Left ventricle myocardium inferior (tissue), 1 donor: ENCODE measurements at regions not wholly inside any gene's neighbourhood (a gene's known extent, or its start where the extent isn't known, plus 50 kb on each side); places are given as distances from the start of the nearest gene placed in this dataset.

Source experiments
- DNase-seq: peaks from one replicate; pipeline ENCODE4 v3.0.0-alpha.2; 2020
- H3K27ac ChIP-seq: fragments of 200-600 bp; replicated peaks from 2 replicates; pipeline ENCODE4 v1.8.0; 2021
- H3K27me3 ChIP-seq: fragments of 200-600 bp; 2 replicates; pipeline ENCODE4 v1.8.0; 2021; ENCODE audit warnings: low read depth
- H3K36me3 ChIP-seq: fragments of 200-600 bp; 2 replicates; pipeline ENCODE4 v1.8.0; 2021
- H3K4me1 ChIP-seq: fragments of 200-600 bp; 2 replicates; pipeline ENCODE4 v1.8.0; 2021
- H3K4me3 ChIP-seq: fragments of 200-600 bp; 2 replicates; pipeline ENCODE4 v1.8.0; 2021; ENCODE audit warnings: mild to moderate bottlenecking, moderate library complexity
- H3K9me3 ChIP-seq: fragments of 200-600 bp; replicated peaks from 2 replicates; pipeline ENCODE4 v1.8.0; 2021
- intact Hi-C: fragments of 100-400 bp; cut with micrococcal nuclease; formaldehyde crosslinking; loops from one replicate; pipeline ENCODE4 v1.11.0; 2022
- TF ChIP-seq, protein P1 (sequence below): fragments of 200-600 bp; IDR thresholded peaks from 2 replicates; pipeline ENCODE4 v1.8.0; 2021; ENCODE audit warnings: antibody characterized with exemption, mild to moderate bottlenecking, borderline replicate concordance
- donor health status: DM: no; HTN: yes; CAD: no; lungs with severe emphysema.

DNA sequence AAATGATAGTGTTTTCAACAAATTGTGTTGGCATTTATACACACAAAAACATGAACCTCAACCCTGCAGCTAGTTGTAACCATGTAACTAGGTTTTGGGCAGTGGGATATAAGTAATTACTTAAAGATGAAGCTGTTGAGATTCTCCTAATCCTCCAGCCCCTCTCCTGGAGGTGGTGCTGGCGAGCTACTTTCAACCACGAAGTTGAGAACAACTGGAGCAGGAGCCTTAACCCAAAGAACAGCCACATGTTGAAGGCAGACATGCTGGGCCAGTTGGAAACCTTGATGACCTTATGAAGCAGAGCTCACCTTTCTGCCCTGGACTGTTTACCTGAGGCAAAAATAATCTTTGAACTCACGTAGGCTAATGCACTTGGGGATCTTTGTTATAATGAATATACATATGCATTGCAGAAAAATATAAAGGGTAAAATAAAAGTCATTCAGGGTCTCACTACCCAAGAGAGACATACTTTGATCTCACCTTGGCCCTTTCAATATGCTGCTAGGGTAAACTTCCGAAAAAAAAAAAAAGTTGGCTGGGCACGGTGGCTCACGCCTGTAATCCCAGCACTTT is 89.6 kb upstream of the NPAS2 start:
- peak; percentile 61 for DNase-seq
- H3K27me3 ChIP-seq: no peaks in the 10 kb centered on the region
- H3K27ac ChIP-seq: no peak overlapping the region
- no peak overlapping the region for H3K4me3 ChIP-seq
- no peaks in the 10 kb centered on the region for H3K36me3 ChIP-seq
- intact Hi-C loops: loop anchor here (2.0 kb wide), 1 partner anchor 254 kb away; no protein-coding TSS in a partner anchor
- TF ChIP-seq, protein P1, sequence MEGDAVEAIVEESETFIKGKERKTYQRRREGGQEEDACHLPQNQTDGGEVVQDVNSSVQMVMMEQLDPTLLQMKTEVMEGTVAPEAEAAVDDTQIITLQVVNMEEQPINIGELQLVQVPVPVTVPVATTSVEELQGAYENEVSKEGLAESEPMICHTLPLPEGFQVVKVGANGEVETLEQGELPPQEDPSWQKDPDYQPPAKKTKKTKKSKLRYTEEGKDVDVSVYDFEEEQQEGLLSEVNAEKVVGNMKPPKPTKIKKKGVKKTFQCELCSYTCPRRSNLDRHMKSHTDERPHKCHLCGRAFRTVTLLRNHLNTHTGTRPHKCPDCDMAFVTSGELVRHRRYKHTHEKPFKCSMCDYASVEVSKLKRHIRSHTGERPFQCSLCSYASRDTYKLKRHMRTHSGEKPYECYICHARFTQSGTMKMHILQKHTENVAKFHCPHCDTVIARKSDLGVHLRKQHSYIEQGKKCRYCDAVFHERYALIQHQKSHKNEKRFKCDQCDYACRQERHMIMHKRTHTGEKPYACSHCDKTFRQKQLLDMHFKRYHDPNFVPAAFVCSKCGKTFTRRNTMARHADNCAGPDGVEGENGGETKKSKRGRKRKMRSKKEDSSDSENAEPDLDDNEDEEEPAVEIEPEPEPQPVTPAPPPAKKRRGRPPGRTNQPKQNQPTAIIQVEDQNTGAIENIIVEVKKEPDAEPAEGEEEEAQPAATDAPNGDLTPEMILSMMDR: peak; percentile 77
- H3K4me1 ChIP-seq: peaks cover 11% of the 10 kb centered on the region
- peaks cover 6% of the 10 kb centered on the region for H3K9me3 ChIP-seq

DNA sequence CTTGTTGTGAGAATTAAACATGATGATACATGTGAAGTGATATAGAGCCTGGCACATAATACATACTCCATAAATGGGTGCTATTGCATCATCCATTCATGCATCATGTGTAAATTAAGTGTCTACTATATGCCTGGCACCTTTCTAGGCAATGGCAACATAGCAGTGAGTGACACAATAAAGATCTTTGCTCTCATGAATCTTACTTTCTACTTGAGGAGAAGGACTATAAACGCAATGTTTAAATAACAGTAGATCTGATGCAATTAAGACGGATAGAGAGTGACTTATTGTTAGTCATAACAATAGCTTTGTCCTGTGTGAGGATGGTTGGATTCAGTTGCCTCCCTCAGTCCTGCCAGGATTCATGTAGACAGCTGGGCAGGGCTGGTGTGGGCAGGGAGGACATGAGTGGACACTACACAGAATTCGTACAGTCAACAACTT is 88.4 kb upstream of the NPAS2 start:
- Histone ChIP-seq H3K9me3 (peaks cover 6% of the 10 kb centered on the region), H3K27me3 (no peaks in the 10 kb centered on the region), H3K36me3 (no peaks in the 10 kb centered on the region), H3K4me3 (no peak overlapping the region), H3K27ac (no peak overlapping the region), H3K4me1 (peaks cover 11% of the 10 kb centered on the region)
- TF ChIP-seq, protein P1: no peak
- intact Hi-C loops: loop anchor here (2.0 kb wide), 1 partner anchor 253 kb away; no protein-coding TSS in a partner anchor
- DNase-seq: no peak

DNA sequence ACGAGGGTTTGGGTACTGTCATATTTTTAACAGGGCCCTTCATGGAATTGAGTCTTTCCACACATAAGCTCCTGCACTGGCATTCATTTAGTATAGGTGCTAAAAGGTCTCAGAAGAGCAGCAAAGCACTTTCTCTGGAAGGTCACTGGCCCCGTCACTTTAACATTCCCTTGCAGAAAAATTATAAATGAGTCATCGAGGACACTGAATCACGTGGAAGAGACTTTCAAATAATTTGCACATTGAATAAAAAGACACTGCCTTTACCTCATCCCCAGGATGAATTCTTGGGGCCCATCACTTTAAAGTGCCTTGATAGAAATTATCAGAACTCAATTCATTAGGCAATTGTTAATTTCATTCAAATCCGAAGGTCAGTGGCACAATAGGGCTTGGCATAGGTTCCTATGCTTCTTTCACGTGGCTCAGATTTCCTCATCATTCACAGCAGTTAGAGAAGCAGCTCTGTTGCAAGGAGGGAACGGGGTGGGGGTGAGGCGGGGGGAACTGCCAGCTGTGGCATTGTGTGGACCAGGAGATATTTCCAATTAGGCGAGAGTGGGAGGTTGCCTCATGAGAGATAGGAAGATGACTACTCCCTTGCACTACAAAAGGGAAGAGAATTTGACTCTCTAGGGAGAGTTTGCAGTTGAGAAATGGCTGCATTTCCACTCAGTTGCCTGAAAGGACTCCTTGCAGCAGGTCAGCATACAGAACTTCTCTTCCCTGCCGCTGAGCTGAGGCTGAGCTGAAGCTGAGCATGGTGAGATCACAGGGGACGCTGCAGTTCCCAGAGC is 86.3 kb upstream of the NPAS2 start:
- Histone ChIP-seq H3K36me3 (no peaks in the 10 kb centered on the region), H3K4me3 (no peak overlapping the region), H3K27me3 (no peaks in the 10 kb centered on the region), H3K27ac (no peak overlapping the region), H3K4me1 (peaks cover 11% of the 10 kb centered on the region), H3K9me3 (peaks cover 6% of the 10 kb centered on the region)
- DNase-seq: peak; percentile 34
- intact Hi-C loops: no loop called here
- TF ChIP-seq, protein P1: no peak

DNA sequence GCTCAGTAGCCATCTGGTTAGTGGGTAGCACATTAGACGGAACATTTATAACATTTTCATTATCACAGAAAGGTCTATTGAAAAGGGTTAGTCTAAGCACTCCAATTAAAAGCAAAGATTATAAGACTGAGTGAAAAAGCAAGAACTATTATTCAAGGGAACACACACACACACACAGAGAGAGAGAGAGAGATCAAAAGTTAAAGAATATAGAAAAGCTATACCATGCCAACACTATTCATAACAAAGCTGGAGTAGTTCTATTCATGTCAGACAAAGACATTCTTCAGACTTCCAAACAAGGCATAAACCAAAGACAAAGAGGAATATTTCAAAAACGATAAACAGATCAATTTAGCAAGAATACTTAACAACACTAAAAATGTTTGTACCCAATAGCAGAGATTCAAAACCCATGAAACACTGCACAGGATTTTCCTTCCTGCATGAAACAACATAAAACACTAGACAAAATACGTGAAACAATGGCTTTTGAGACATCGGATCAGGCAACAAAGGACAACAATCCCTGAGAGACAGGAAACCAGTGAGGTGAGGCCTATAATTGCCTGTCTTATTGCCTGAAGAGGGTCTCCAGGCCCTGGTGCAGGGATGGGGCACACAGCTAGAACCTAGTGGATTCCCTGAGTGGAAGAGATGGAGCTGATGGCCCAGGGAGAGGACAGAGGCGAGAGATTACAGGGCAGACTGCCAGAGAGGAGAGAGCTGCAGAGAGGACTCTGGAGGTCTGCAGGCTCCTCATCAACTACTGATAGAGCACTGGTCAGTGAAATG is 83.6 kb upstream of the NPAS2 start:
- intact Hi-C loops: no loop called here
- peaks cover 11% of the 10 kb centered on the region for H3K4me1 ChIP-seq
- H3K9me3 ChIP-seq: no peaks in the 10 kb centered on the region
- H3K36me3 ChIP-seq: no peaks in the 10 kb centered on the region
- H3K27ac ChIP-seq: no peak overlapping the region
- TF ChIP-seq, protein P1: no peak
- no peaks in the 10 kb centered on the region for H3K27me3 ChIP-seq
- H3K4me3 ChIP-seq: no peak overlapping the region
- DNase-seq: no peak

DNA sequence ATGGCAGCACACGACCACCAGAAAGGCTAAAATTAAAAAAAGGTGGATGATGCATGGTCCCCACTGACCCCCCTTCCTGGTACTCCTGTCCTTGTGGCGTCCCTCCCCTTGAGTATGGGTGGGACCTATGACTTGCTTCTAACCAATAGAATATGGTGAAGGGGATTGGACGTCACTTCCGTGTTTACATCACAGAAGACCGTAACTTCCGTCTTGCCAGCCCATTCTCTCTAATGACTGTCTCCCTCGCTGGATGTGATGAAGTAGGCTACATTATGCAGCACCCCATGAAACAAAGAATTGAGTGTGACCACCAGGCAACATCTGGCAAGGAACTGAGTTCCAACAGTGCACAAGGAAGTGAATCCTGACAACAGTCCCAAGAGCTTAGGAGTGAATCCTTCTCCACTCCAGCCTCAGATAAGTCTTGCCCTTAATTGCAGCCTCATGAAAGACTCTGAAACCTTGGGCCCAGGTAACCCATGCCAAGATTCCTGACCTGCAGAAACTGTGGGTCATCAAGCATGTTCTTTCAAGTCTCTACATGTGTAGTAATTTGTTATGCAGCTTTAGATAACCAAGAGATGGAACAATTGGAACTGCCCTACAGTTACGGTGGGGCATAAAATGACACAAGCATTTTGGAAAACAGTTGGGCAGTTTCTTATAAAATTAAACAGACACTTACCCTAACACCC is 80.1 kb upstream of the NPAS2 start:
- no peaks in the 10 kb centered on the region for H3K9me3 ChIP-seq
- no peaks in the 10 kb centered on the region for H3K36me3 ChIP-seq
- H3K4me3 ChIP-seq: no peak overlapping the region
- H3K27me3 ChIP-seq: no peaks in the 10 kb centered on the region
- DNase-seq: no peak
- H3K27ac ChIP-seq: no peak overlapping the region
- no peaks in the 10 kb centered on the region for H3K4me1 ChIP-seq
- TF ChIP-seq, protein P1: no peak
- intact Hi-C loops: no loop called here
